HEK293 (cell line): ENCODE measurements at regions not wholly inside any gene's neighbourhood (a gene's known extent, or its start where the extent isn't known, plus 50 kb on each side); places are given as distances from the start of the nearest gene placed in this dataset.

Experiments used
- CTCF ChIA-PET: fragments of 350-600 bp; formaldehyde crosslinking; extraction: SDS; loops from one replicate; lab custom pipeline; 2021; ENCODE audit warnings: antibody characterized with exemption; lab: Yijun Ruan, JAX
- POLR2A ChIA-PET: fragments of 300-600 bp; formaldehyde crosslinking; extraction: SDS; loops from one replicate; lab custom pipeline; 2020; ENCODE audit warnings: antibody characterized with exemption, inconsistent platforms; lab: Yijun Ruan, JAX
- H3K27ac ChIP-seq: fragments of 200-500 bp; sonication (Bioruptor generic); 2 replicates; pipeline ENCODE4 v1.5.1; 2014; ENCODE audit warnings: low read depth, low read length, control low read depth, inconsistent platforms; ENCODE audit errors: extremely low read depth
- H3K36me3 ChIP-seq, 2 experiments: fragments of 200-500 bp in 1 of 2; sonication (Bioruptor generic) in 1 of 2; 1 replicate in 1 of 2; 2 replicates in 1 of 2; pipeline ENCODE4 v1.5.1; 2014 to 2017; ENCODE audit warnings: inconsistent platforms in 2 of 2, low read length in 2 of 2; ENCODE audit not compliant: control insufficient read depth in 2 of 2, insufficient read depth in 1 of 2
- H3K4me1 ChIP-seq: fragments of 200-500 bp; sonication (Bioruptor generic); 2 replicates; pipeline ENCODE4 v1.5.1; 2014; ENCODE audit warnings: mild to moderate bottlenecking, low read length, inconsistent platforms; ENCODE audit not compliant: control insufficient read depth, insufficient read depth
- H3K4me3 ChIP-seq: 2 replicates; pipeline ENCODE4 v1.5.1; 2011; ENCODE audit warnings: low read depth, mild to moderate bottlenecking, control low read depth, low read length, moderate library complexity
- H3K9me3 ChIP-seq: fragments of 200-500 bp; sonication (Bioruptor generic); 2 replicates; pipeline ENCODE4 v1.5.1; 2014; ENCODE audit warnings: low read depth, low read length, inconsistent platforms; ENCODE audit not compliant: control insufficient read depth, insufficient read depth
- BCL11A ChIP-seq: fragments of 450-650 bp; formaldehyde crosslinking; IDR thresholded peaks from 2 replicates; pipeline ENCODE4 v1.5.1; 2016; ENCODE audit warnings: low read depth, missing biosample characterization, missing genetic modification characterization
- BCL11B ChIP-seq: fragments of 450-650 bp; formaldehyde crosslinking; IDR thresholded peaks from 2 replicates; pipeline ENCODE4 v1.5.1; 2016; ENCODE audit warnings: low read depth, missing biosample characterization, missing genetic modification characterization
- GLI4 ChIP-seq: fragments of 450-650 bp; formaldehyde crosslinking; IDR thresholded peaks from 2 replicates; pipeline ENCODE4 v1.5.1; 2016; ENCODE audit warnings: missing biosample characterization, missing genetic modification characterization
- GLIS1 ChIP-seq: fragments of 450-650 bp; formaldehyde crosslinking; IDR thresholded peaks from 2 replicates; pipeline ENCODE4 v1.5.1; 2016; ENCODE audit warnings: missing biosample characterization, missing genetic modification characterization
- HOXA7 ChIP-seq: sonication (generic); formaldehyde crosslinking; IDR thresholded peaks from 2 replicates; pipeline ENCODE4 v1.8.1; 2022; ENCODE audit warnings: missing genetic modification reagents, borderline replicate concordance
- MYNN ChIP-seq: fragments of 450-650 bp; formaldehyde crosslinking; IDR thresholded peaks from 2 replicates; pipeline ENCODE4 v1.5.1; 2016; ENCODE audit warnings: missing biosample characterization, missing genetic modification characterization, borderline replicate concordance
- MZF1 ChIP-seq: fragments of 450-650 bp; formaldehyde crosslinking; IDR thresholded peaks from 2 replicates; pipeline ENCODE4 v1.5.1; 2017; ENCODE audit warnings: missing biosample characterization, missing genetic modification characterization, borderline replicate concordance
- RBAK ChIP-seq: fragments of 450-650 bp; formaldehyde crosslinking; IDR thresholded peaks from 2 replicates; pipeline ENCODE4 v1.5.1; 2016; ENCODE audit warnings: missing biosample characterization, missing genetic modification characterization
- ZBTB17 ChIP-seq: fragments of 450-650 bp; formaldehyde crosslinking; IDR thresholded peaks from 2 replicates; pipeline ENCODE4 v1.5.1; 2016; ENCODE audit warnings: missing biosample characterization, missing genetic modification characterization
- ZBTB20 ChIP-seq: fragments of 450-650 bp; formaldehyde crosslinking; IDR thresholded peaks from 2 replicates; pipeline ENCODE4 v1.5.1; 2016; ENCODE audit warnings: missing biosample characterization, missing genetic modification characterization
- ZBTB48 ChIP-seq: fragments of 450-650 bp; formaldehyde crosslinking; IDR thresholded peaks from 2 replicates; pipeline ENCODE4 v1.5.1; 2016; ENCODE audit warnings: missing biosample characterization, missing genetic modification characterization
- ZNF112 ChIP-seq: fragments of 450-650 bp; formaldehyde crosslinking; IDR thresholded peaks from 2 replicates; pipeline ENCODE4 v1.5.0; 2017; ENCODE audit warnings: missing biosample characterization, missing genetic modification characterization
- ZNF155 ChIP-seq: fragments of 450-650 bp; formaldehyde crosslinking; IDR thresholded peaks from 2 replicates; pipeline ENCODE4 v1.5.1; 2016; ENCODE audit warnings: missing biosample characterization, missing genetic modification characterization
- ZNF223 ChIP-seq: fragments of 450-650 bp; formaldehyde crosslinking; IDR thresholded peaks from 2 replicates; pipeline ENCODE4 v1.5.1; 2016; ENCODE audit warnings: missing biosample characterization, missing genetic modification characterization
- ZNF26 ChIP-seq: fragments of 450-650 bp; formaldehyde crosslinking; IDR thresholded peaks from 2 replicates; pipeline ENCODE4 v1.5.1; 2016; ENCODE audit warnings: missing biosample characterization, missing genetic modification characterization
- ZNF274 ChIP-seq, 2 experiments: fragments of 200-500 bp in 1 of 2; fragments of 450-650 bp in 1 of 2; sonication (Bioruptor generic) in 1 of 2; formaldehyde crosslinking in 1 of 2; IDR thresholded peaks; 2 replicates each; pipeline versions ENCODE4 v1.5.1 to v1.6.1; 2014 to 2016; ENCODE audit warnings: borderline replicate concordance in 1 of 2, inconsistent platforms in 1 of 2, low read length in 1 of 2, missing biosample characterization in 1 of 2, missing genetic modification characterization in 1 of 2
- ZNF404 ChIP-seq: fragments of 450-650 bp; formaldehyde crosslinking; IDR thresholded peaks from 2 replicates; pipeline ENCODE4 v1.5.1; 2017; ENCODE audit warnings: missing biosample characterization, missing genetic modification characterization
- ZNF544 ChIP-seq: fragments of 450-650 bp; formaldehyde crosslinking; IDR thresholded peaks from 2 replicates; pipeline ENCODE4 v1.5.0; 2017; ENCODE audit warnings: missing biosample characterization, missing genetic modification characterization
- ZNF555 ChIP-seq: fragments of 450-650 bp; formaldehyde crosslinking; conservative IDR thresholded peaks from 2 replicates; pipeline ENCODE4 v1.5.1; 2017; ENCODE audit warnings: missing biosample characterization, mild to moderate bottlenecking, missing genetic modification characterization, inconsistent platforms
- ZNF571 ChIP-seq: fragments of 450-650 bp; formaldehyde crosslinking; IDR thresholded peaks from 2 replicates; pipeline ENCODE4 v1.5.0; 2017; ENCODE audit warnings: missing biosample characterization, missing genetic modification characterization
- ZNF585B ChIP-seq: fragments of 450-650 bp; formaldehyde crosslinking; IDR thresholded peaks from 2 replicates; pipeline ENCODE4 v1.5.1; 2016; ENCODE audit warnings: missing biosample characterization, missing genetic modification characterization
- ZNF791 ChIP-seq: fragments of 450-650 bp; formaldehyde crosslinking; IDR thresholded peaks from 2 replicates; pipeline ENCODE4 v1.5.1; 2016; ENCODE audit warnings: missing biosample characterization, missing genetic modification characterization
- ZSCAN18 ChIP-seq: fragments of 450-650 bp; formaldehyde crosslinking; IDR thresholded peaks from 2 replicates; pipeline ENCODE4 v1.5.1; 2016; ENCODE audit warnings: missing biosample characterization, missing genetic modification characterization
- ZSCAN5A ChIP-seq: fragments of 450-650 bp; formaldehyde crosslinking; IDR thresholded peaks from 2 replicates; pipeline ENCODE4 v1.5.1; 2016; ENCODE audit warnings: missing biosample characterization, missing genetic modification characterization
- TF ChIP-seq, protein P1 (sequence below): fragments of 450-650 bp; formaldehyde crosslinking; IDR thresholded peaks from 2 replicates; pipeline ENCODE4 v1.5.1; 2016; ENCODE audit warnings: missing biosample characterization, missing genetic modification characterization

- Histone ChIP-seq H3K36me3 (no peaks in the 10 kb centered on the region), H3K4me1 (no peaks in the 10 kb centered on the region), H3K4me3 (no peak overlapping the region), H3K27ac (no peak overlapping the region), H3K9me3 (no peaks in the 10 kb centered on the region)
- ChIA-PET CTCF (interaction anchor here (0.6 to 1.6 kb wide), 5 partner anchors 24 to 942 kb away, joined by 3 to 4 read pairs (median 3); no protein-coding TSS in a partner anchor), POLR2A (no interaction called here)
- TF ChIP-seq ZNF555 (tag by site-specific recombination): no peak
- no peak for TF ChIP-seq ZNF791 (tag by site-specific recombination)
- no peak for TF ChIP-seq ZNF155 (tag by site-specific recombination)
- TF ChIP-seq ZNF585B (tag by site-specific recombination): no peak
- no peak for TF ChIP-seq ZNF274 (IDR thresholded peaks at IDR 0.05; ENCODE audit: low read length)
- no peak for TF ChIP-seq ZNF274 (tag by site-specific recombination; IDR thresholded peaks at IDR 0.05; ENCODE audit: borderline replicate concordance)
- TF ChIP-seq ZBTB20 (tag by site-specific recombination): no peak
- TF ChIP-seq GLI4 (tag by site-specific recombination): no peak
- TF ChIP-seq ZNF112 (tag by site-specific recombination): no peak
- TF ChIP-seq ZBTB17 (tag by site-specific recombination): no peak
- TF ChIP-seq BCL11A: no peak
- TF ChIP-seq ZSCAN18 (tag by site-specific recombination): no peak
- no peak for TF ChIP-seq ZSCAN5A (tag by site-specific recombination)
- TF ChIP-seq ZNF544 (tag by site-specific recombination): no peak
- no peak for TF ChIP-seq ZNF26 (tag by site-specific recombination)
- TF ChIP-seq ZBTB48 (tag by site-specific recombination): no peak
- TF ChIP-seq BCL11B (tag by site-specific recombination): no peak
- no peak for TF ChIP-seq RBAK (tag by site-specific recombination)
- no peak for TF ChIP-seq ZNF223 (tag by site-specific recombination)
- TF ChIP-seq, all 188 proteins: peak for 0
Observed at GRCh38 chr3:117059956-117060270, 350.3 kb downstream of the TUSC7 start.

DNA sequence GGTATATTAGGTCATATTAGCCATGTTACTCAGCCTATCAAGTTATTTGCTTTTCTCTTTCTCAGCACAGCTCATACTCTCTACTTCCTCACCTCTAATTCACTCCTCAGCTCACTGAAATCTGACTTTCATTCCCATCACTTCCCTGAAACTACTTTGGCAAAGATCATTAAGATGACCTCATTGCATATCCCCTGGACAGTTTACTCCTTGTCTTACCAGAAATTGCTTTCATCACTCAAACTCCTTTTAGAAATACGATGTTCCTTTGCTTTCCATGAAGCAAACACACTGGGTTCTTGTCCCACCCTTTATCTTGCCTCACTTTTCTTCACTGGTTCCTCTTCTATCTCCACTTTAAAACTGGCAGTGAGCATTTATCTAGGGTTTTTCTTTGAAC lies 354.4 kb downstream of the TUSC7 start:
- CTCF ChIA-PET: no interaction called here
- Histone ChIP-seq H3K4me3 (no peak overlapping the region), H3K9me3 (no peaks in the 10 kb centered on the region), H3K36me3 (no peaks in the 10 kb centered on the region), H3K4me1 (no peaks in the 10 kb centered on the region), H3K27ac (no peak overlapping the region)
- TF ChIP-seq ZNF571 (no peak), GLIS1 (tag by site-specific recombination) (peak; percentile 33), MYNN (tag by site-specific recombination) (no peak), MZF1 (tag by site-specific recombination) (no peak), HOXA7 (CRISPR knock-in tag) (no peak), ZNF404 (tag by site-specific recombination) (no peak)
- TF ChIP-seq, protein P1, sequence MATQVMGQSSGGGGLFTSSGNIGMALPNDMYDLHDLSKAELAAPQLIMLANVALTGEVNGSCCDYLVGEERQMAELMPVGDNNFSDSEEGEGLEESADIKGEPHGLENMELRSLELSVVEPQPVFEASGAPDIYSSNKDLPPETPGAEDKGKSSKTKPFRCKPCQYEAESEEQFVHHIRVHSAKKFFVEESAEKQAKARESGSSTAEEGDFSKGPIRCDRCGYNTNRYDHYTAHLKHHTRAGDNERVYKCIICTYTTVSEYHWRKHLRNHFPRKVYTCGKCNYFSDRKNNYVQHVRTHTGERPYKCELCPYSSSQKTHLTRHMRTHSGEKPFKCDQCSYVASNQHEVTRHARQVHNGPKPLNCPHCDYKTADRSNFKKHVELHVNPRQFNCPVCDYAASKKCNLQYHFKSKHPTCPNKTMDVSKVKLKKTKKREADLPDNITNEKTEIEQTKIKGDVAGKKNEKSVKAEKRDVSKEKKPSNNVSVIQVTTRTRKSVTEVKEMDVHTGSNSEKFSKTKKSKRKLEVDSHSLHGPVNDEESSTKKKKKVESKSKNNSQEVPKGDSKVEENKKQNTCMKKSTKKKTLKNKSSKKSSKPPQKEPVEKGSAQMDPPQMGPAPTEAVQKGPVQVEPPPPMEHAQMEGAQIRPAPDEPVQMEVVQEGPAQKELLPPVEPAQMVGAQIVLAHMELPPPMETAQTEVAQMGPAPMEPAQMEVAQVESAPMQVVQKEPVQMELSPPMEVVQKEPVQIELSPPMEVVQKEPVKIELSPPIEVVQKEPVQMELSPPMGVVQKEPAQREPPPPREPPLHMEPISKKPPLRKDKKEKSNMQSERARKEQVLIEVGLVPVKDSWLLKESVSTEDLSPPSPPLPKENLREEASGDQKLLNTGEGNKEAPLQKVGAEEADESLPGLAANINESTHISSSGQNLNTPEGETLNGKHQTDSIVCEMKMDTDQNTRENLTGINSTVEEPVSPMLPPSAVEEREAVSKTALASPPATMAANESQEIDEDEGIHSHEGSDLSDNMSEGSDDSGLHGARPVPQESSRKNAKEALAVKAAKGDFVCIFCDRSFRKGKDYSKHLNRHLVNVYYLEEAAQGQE (tag by site-specific recombination): no peak
- POLR2A ChIA-PET: no interaction called here
